GM12872 (cell line): ENCODE measurements at regions not wholly inside any gene's neighbourhood (a gene's known extent, or its start where the extent isn't known, plus 50 kb on each side); places are given as distances from the start of the nearest gene placed in this dataset.

Source experiments
- TF ChIP-seq, protein P1 (sequence below): IDR thresholded peaks from 3 replicates; pipeline ENCODE4 v1.5.1; 2011; ENCODE audit warnings: low read depth, mild to moderate bottlenecking, low read length, moderate library complexity; ENCODE audit not compliant: insufficient read depth

DNA sequence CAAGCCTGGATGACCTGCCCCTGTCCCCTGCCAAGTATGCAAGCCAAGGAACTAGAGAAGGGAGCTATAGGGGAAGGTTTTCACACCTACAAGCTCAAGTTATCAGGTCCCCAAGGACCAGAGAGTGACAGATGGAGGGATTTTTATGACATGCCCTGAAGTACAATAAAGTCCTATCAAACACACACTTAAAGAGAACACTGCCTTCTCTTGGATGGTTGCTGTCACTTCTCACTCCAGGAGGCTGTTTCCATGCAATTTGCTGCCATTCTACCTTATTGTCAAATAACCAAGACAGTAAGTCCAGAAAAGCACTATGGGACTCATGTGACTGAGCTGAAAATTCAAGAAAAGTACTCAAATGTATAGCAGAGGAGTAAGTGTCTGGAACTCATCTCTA lies 76.6 kb upstream of the DDX18 start:
- TF ChIP-seq, protein P1, sequence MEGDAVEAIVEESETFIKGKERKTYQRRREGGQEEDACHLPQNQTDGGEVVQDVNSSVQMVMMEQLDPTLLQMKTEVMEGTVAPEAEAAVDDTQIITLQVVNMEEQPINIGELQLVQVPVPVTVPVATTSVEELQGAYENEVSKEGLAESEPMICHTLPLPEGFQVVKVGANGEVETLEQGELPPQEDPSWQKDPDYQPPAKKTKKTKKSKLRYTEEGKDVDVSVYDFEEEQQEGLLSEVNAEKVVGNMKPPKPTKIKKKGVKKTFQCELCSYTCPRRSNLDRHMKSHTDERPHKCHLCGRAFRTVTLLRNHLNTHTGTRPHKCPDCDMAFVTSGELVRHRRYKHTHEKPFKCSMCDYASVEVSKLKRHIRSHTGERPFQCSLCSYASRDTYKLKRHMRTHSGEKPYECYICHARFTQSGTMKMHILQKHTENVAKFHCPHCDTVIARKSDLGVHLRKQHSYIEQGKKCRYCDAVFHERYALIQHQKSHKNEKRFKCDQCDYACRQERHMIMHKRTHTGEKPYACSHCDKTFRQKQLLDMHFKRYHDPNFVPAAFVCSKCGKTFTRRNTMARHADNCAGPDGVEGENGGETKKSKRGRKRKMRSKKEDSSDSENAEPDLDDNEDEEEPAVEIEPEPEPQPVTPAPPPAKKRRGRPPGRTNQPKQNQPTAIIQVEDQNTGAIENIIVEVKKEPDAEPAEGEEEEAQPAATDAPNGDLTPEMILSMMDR, result no peak

DNA sequence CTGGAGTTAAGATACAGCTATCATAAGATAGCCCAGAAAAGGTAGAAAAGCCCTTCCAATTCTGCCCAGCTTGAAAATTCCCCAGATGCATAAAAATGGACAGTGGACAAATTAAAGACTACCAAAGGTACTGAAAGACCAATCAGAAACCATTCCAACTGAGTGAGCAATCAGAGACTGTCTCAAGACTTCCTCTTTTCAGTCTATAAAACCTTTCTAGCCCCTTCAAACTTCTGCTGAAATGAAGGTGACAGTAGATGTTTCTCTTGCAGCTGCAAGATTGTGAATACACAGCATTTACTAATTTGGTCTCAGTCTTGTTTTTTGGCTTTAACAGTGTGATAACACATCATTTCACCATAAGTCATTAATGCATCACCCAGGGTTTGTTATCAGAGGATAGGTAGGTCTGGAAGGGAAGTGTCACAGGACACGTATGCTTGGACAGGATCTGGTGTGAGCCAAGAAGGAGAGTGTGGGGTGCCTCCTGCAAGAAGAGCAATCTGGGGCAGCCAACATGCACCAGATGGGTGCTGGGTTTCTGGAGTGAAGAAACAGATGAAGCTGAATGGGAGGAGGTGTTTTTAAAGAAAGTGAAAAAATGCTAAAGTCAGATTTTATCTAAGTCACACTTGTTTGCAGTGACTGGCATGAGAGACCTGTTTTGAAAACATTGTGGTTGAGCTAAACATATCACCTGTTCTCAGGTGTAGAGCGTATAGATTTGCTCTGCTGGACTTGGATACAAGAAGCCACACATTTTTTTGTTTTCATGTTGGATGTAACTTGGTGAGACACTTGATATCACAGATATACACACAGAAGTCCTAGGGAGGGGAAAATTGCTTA lies 75.3 kb upstream of the DDX18 start:
- TF ChIP-seq, protein P1, result no peak

DNA sequence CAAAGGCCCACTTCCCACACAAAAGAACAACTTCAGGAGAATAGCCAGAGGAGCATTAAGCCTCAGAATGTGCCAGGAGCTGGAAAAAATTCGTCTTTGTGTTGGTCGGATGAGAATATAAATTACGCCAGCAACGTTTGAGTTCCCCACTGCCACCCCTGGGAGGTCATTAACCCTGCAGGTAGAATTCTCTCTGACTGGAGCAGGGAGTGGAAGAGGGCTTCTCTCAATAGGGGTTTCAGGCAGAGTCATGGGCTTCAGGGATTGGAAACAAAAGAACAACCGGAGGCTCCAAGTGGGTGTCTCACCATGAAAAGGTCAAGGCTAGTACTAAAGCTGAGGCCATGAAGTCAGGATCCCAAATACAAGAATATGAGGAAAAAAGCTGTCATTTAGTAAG lies 69.0 kb upstream of the DDX18 start:
- TF ChIP-seq, protein P1, result no peak

DNA sequence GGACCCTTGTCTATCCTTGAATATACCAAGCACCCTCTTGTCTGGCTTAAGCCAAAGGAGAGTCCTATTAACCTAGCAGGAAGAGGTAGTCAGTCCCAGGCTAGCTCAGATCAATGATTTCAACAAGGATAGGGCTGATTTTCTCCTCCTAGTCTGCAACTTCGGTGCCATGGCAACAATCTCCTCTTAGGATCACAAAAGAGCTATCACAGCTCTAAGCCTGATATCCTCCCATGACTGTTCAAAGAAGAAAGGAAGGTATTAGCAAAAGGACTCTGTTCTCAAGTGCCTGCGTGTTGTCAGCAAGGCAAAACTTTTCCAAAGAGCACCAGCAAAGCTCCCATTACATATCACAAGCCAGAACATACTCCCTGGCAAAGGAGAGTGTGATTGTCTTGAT lies 58.7 kb upstream of the DDX18 start:
- TF ChIP-seq, protein P1, result no peak

DNA sequence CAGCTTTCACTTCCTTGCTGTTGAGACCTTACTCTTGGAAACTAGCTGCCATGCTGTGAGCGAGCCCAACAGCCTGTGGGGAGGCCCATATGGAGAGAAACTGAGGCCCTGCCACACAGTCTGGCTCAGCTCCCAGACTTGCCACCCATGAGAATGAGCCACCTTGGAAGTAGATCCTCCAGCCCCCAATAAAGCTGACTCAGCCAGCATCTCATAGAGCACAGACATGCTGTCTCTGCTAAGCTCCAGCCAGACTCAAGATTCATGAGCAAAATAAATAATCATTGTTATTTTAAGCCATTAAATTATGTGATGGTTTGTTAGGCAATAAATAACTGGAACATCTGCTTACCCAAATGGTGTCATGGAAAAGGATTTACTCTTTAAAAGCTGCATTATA lies 53.6 kb upstream of the DDX18 start:
- TF ChIP-seq, protein P1, result no peak

DNA sequence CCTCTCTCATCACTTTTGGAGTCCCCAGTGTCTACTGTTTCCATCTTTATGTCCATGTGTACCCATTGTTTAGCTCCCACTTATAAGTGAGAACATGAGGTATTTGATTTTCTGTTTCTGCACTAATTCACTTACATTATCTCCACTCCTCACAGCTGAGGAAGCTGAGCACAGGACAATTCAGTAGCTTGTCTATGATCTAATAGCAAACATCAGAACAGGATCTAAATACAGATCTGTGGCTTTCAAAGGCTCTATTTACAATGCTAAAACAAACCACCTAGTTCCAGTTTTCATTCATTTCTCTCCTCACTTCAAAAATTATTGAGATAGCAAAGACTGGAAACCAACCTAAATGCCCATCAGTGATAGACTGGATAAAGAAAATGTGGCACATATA lies 52.0 kb upstream of the DDX18 start:
- TF ChIP-seq, protein P1, result no peak

DNA sequence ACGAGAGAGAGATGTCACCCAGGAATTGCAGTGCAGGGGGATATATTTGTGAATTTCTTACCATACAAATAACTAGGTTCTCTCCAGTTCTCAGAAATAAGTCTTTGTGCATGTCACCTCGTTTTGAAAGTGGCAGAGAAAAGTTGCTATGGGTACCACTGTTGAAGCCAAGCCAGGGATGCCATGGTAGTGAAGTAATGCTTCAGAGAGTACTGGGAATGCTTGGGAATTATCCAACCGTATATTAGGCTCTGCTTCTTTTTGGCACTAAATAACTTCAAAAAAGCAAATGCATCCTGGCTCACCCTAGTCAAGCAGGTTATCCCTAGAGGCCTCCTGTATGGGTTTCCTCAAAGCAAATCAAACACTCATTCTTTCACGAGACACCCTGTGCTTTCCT lies 50.7 kb upstream of the DDX18 start:
- TF ChIP-seq, protein P1, result no peak
